H1 (cell line): ENCODE measurements at regions not wholly inside any gene's neighbourhood (a gene's known extent, or its start where the extent isn't known, plus 50 kb on each side); places are given as distances from the start of the nearest gene placed in this dataset.

Experiments
- CBX8 ChIP-seq: fragments of 300-800, 300-1000 bp; sonication (generic); IDR thresholded peaks from 2 replicates; pipeline ENCODE4 v1.7.1; 2016; ENCODE audit warnings: low read depth, low read length, borderline replicate concordance
- CTBP2 ChIP-seq: IDR thresholded peaks from 2 replicates; pipeline ENCODE4 v1.7.0; 2011; ENCODE audit warnings: borderline replicate concordance, mild to moderate bottlenecking, moderate library complexity, mixed read lengths, low read length; ENCODE audit not compliant: insufficient read depth, insufficient read length
- EGR1 ChIP-seq: IDR thresholded peaks from 2 replicates; pipeline ENCODE4 v1.6.1; 2011; ENCODE audit warnings: low read depth, low read length, borderline replicate concordance
- JUN ChIP-seq: IDR thresholded peaks from 2 replicates; pipeline ENCODE4 v1.6.1; 2011; ENCODE audit warnings: low read depth, mild to moderate bottlenecking, improper control_type of control experiment, low read length
- ZNF274 ChIP-seq: IDR thresholded peaks from 2 replicates; pipeline ENCODE4 v1.7.0; 2012; ENCODE audit warnings: low read length, borderline replicate concordance; ENCODE audit errors: extremely low read depth
- TF ChIP-seq, protein P1 (sequence below): IDR thresholded peaks from 2 replicates; pipeline ENCODE4 v1.6.1; 2011; ENCODE audit warnings: low read depth, mild to moderate bottlenecking, low read length; ENCODE audit not compliant: insufficient read depth

DNA sequence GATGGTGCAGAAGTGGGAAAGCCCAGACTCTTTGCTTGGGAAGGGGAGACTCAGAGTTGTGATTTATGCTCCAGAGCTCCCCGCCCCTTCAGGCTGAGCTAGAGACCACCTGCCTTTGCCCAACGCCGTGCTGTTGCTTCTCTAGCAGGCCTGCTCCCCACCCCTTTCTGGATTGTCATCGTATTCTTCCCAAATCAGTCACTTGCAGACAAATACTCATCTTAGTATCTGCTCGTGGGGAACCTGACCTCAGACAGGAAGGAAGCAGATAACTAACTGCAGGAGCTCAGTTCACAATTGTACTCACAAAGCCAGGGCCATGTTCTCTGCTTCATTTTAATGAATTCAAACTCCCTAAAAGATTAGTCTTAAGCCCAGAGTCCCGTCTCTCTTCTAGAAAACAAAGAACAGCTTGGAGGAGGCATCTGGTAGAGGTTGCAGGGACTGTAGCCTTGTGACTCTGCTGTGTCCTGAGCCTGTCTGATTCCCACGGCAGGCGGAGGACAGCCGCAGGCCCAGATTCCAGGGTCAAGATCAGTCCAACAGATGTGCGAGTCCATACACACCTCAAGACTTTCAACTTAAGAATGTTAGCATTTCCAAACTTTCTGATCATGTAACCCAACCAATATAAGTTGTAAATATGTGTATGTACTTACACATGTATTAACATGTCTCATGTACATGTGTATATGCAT lies 57.2 kb upstream of the GGTLC1 start (continued):
- TF ChIP-seq ZNF274: no peak
- no peak for TF ChIP-seq CTBP2
- no peak for TF ChIP-seq JUN
- no peak for TF ChIP-seq CBX8
- no peak for TF ChIP-seq EGR1
- TF ChIP-seq, protein P1, sequence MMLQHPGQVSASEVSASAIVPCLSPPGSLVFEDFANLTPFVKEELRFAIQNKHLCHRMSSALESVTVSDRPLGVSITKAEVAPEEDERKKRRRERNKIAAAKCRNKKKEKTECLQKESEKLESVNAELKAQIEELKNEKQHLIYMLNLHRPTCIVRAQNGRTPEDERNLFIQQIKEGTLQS: no peak
